HG03571 (cell line): ENCODE measurements at regions not wholly inside any gene's neighbourhood (a gene's known extent, or its start where the extent isn't known, plus 50 kb on each side); places are given as distances from the start of the nearest gene placed in this dataset.

Source experiments
- ATAC-seq: cut with Tn5 transposase; IDR thresholded peaks from one replicate; pipeline ENCODE4 v1.9.1; 2021; ENCODE audit not compliant: unreplicated experiment

- no peak for ATAC-seq
Measured at GRCh38 chr11:109739379-109739778, 317.4 kb downstream of the C11orf87 start.

- ATAC-seq, result no peak
Measured at GRCh38 chr11:109745996-109746625, 324.1 kb downstream of the C11orf87 start.

- no peak for ATAC-seq
Measured at GRCh38 chr11:109747839-109748238, 325.8 kb downstream of the C11orf87 start.

- ATAC-seq, result no peak
Measured at GRCh38 chr11:109749476-109749875, 327.5 kb downstream of the C11orf87 start.

GRCh38 chr11:109750964-109751363, 329.0 kb downstream of the C11orf87 start:
- no peak for ATAC-seq

GRCh38 chr11:109752212-109752825, 330.3 kb downstream of the C11orf87 start:
- ATAC-seq, result no peak

GRCh38 chr11:109756521-109756920, 334.5 kb downstream of the C11orf87 start:
- no peak for ATAC-seq

GRCh38 chr11:109756951-109757350, 335.0 kb downstream of the C11orf87 start:
- no peak for ATAC-seq

- ATAC-seq, result no peak
Measured at GRCh38 chr11:109762546-109762945, 330.6 kb upstream of the ZC3H12C start.

- ATAC-seq, result no peak
Measured at GRCh38 chr11:109765709-109766311, 327.4 kb upstream of the ZC3H12C start.

- ATAC-seq, result no peak
Measured at GRCh38 chr11:109769858-109770257, 323.3 kb upstream of the ZC3H12C start.

- ATAC-seq, result no peak
Measured at GRCh38 chr11:109770323-109770722, 322.9 kb upstream of the ZC3H12C start.

- no peak for ATAC-seq
Measured at GRCh38 chr11:109772892-109773291, 320.3 kb upstream of the ZC3H12C start.

GRCh38 chr11:109775686-109776085, 317.5 kb upstream of the ZC3H12C start:
- ATAC-seq, result no peak

GRCh38 chr11:109783014-109783413, 310.2 kb upstream of the ZC3H12C start:
- ATAC-seq, result no peak

GRCh38 chr11:109783840-109784239, 309.4 kb upstream of the ZC3H12C start:
- ATAC-seq, result no peak

- ATAC-seq, result no peak
Measured at GRCh38 chr11:109784536-109784935, 308.7 kb upstream of the ZC3H12C start.

GRCh38 chr11:109785198-109785597, 308.0 kb upstream of the ZC3H12C start:
- ATAC-seq, result no peak

- ATAC-seq, result no peak
Measured at GRCh38 chr11:109785714-109786113, 307.5 kb upstream of the ZC3H12C start.

GRCh38 chr11:109788948-109789490, 304.2 kb upstream of the ZC3H12C start:
- no peak for ATAC-seq

- no peak for ATAC-seq
Measured at GRCh38 chr11:109789901-109790300, 303.3 kb upstream of the ZC3H12C start.

- ATAC-seq, result no peak
Measured at GRCh38 chr11:109791337-109791736, 301.9 kb upstream of the ZC3H12C start.
